Colonic mucosa (tissue), 4 donors: ENCODE measurements at regions not wholly inside any gene's neighbourhood (a gene's known extent, or its start where the extent isn't known, plus 50 kb on each side); places are given as distances from the start of the nearest gene placed in this dataset.

ENCODE experiments used
- DNase-seq: peaks from one replicate; pipeline ENCODE4 v3.0.0-alpha.2; 2020
- H3K27ac ChIP-seq: fragments of 200-600 bp; one replicate; pipeline ENCODE4 v1.8.0; 2021
- H3K27me3 ChIP-seq: fragments of 200-600 bp; one replicate; pipeline ENCODE4 v1.8.0; 2021
- H3K36me3 ChIP-seq: fragments of 200-600 bp; one replicate; pipeline ENCODE4 v1.8.0; 2021
- H3K4me1 ChIP-seq: fragments of 200-600 bp; one replicate; pipeline ENCODE4 v1.8.0; 2021; ENCODE audit warnings: mild to moderate bottlenecking
- H3K4me3 ChIP-seq: fragments of 200-600 bp; one replicate; pipeline ENCODE4 v1.8.0; 2021
- H3K9ac ChIP-seq, 2 donors: one replicate each; pipeline ENCODE4 v1.7.0; 2013; ENCODE audit warnings: control low read depth in 2 of 2, low read depth in 2 of 2, low read length in 2 of 2
- H3K9me3 ChIP-seq: fragments of 200-600 bp; one replicate; pipeline ENCODE4 v1.8.0; 2021
- CTCF ChIP-seq: fragments of 200-600 bp; IDR thresholded peaks from one replicate; pipeline ENCODE4 v1.8.0; 2022; ENCODE audit warnings: antibody characterized with exemption, mild to moderate bottlenecking
- intact Hi-C: fragments of 100-400 bp; cut with DNase I; formaldehyde crosslinking; loops from one replicate; pipeline ENCODE4 v1.14.1; 2022
- donor health status: healthy.
- donor health status: DM: no; HTN: no; CAD: no.
- donor health status: DM: no; HTN: no; CAD: no.

- Histone ChIP-seq H3K27me3 (no peaks in the 10 kb centered on the region), H3K4me3 (no peak overlapping the region), H3K9ac (no peak overlapping the region), H3K4me1 (no peaks in the 10 kb centered on the region), H3K9me3 (no peaks in the 10 kb centered on the region), H3K27ac (no peak overlapping the region), H3K36me3 (no peaks in the 10 kb centered on the region)
- TF ChIP-seq CTCF: no peak
- intact Hi-C loops: loop anchor here (10.0 kb wide), 2 partner anchors 227 to 1017 kb away; no protein-coding TSS in a partner anchor
- no peak for DNase-seq
Observed at GRCh38 chr5:39717176-39717897, 292.6 kb upstream of the DAB2 start.

- DNase-seq: peak; percentile 58
- no peaks in the 10 kb centered on the region for H3K36me3 ChIP-seq
- H3K27me3 ChIP-seq: no peaks in the 10 kb centered on the region
- intact Hi-C loops: loop anchor here (10.0 kb wide), 2 partner anchors 228 to 1018 kb away; no protein-coding TSS in a partner anchor
- no peak overlapping the region for H3K27ac ChIP-seq
- peak; percentile 30 for TF ChIP-seq CTCF
- H3K4me3 ChIP-seq: no peak overlapping the region
- H3K9ac ChIP-seq: no peak overlapping the region
- H3K9me3 ChIP-seq: no peaks in the 10 kb centered on the region
- H3K4me1 ChIP-seq: no peaks in the 10 kb centered on the region
Observed at GRCh38 chr5:39716532-39717028, 291.8 kb upstream of the DAB2 start.

GRCh38 chr5:39714036-39714698 is 289.4 kb upstream of the DAB2 start:
- DNase-seq: peak; percentile 70
- no peaks in the 10 kb centered on the region for H3K9me3 ChIP-seq
- TF ChIP-seq CTCF: peak; percentile 72
- H3K27me3 ChIP-seq: no peaks in the 10 kb centered on the region
- no peaks in the 10 kb centered on the region for H3K4me1 ChIP-seq
- H3K4me3 ChIP-seq: no peak overlapping the region
- no peak overlapping the region for H3K9ac ChIP-seq
- no peaks in the 10 kb centered on the region for H3K36me3 ChIP-seq
- no peak overlapping the region for H3K27ac ChIP-seq
- intact Hi-C loops: loop anchor here (5.0 to 10.0 kb wide), 3 partner anchors 231 to 1021 kb away; no protein-coding TSS in a partner anchor

- no peak for TF ChIP-seq CTCF
- Histone ChIP-seq H3K4me1 (no peaks in the 10 kb centered on the region), H3K27ac (no peak overlapping the region), H3K9me3 (no peaks in the 10 kb centered on the region), H3K9ac (no peak overlapping the region), H3K4me3 (no peak overlapping the region), H3K27me3 (no peaks in the 10 kb centered on the region), H3K36me3 (no peaks in the 10 kb centered on the region)
- intact Hi-C loops: loop anchor here (5.0 to 10.0 kb wide), 3 partner anchors 231 to 1021 kb away; no protein-coding TSS in a partner anchor
- DNase-seq: no peak
Observed at GRCh38 chr5:39713250-39713916, 288.6 kb upstream of the DAB2 start.
